ENCODE measurements at regions not wholly inside any gene's neighbourhood (a gene's known extent, or its start where the extent isn't known, plus 50 kb on each side); places are given as distances from the start of the nearest gene placed in this dataset.

GRCh38 chr13:21813110-21813509 is 142.2 kb downstream of the FGF9 start:
- H3K4me2 ChIP-seq (ENCODE audit: insufficient read depth, low read length): no peak overlapping the region
- no peaks in the 10 kb centered on the region for H4K20me1 ChIP-seq (replicated peaks; ENCODE audit: control insufficient read depth, extremely low read depth, insufficient read depth, low read length)
- peaks cover 4% of the 10 kb centered on the region for H3K9me3 ChIP-seq (replicated peaks; ENCODE audit: control insufficient read depth, insufficient read depth, low read length)
- ChIA-PET CTCF (no interaction called here), POLR2A (no interaction called here)
- no peak overlapping the region for H3K9ac ChIP-seq (replicated peaks; ENCODE audit: extremely low read depth, insufficient read depth, low read length)
- H3K27me3 ChIP-seq (ENCODE audit: control insufficient read depth in 2 of 2, insufficient read depth in 2 of 2, low read length in 2 of 2): no peaks in the 10 kb centered on the region
- DNase-seq (ENCODE audit: low read depth, low spot score): no peak
- intact Hi-C loops (cut with micrococcal nuclease): no loop called here
- no TSS peak for BruUV-seq (replicated peaks)
- TF ChIP-seq, protein P1, sequence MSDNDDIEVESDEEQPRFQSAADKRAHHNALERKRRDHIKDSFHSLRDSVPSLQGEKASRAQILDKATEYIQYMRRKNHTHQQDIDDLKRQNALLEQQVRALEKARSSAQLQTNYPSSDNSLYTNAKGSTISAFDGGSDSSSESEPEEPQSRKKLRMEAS (IDR thresholded peaks at IDR 0.05; ENCODE audit: insufficient read depth, insufficient read length): no peak
- TF ChIP-seq MYC (IDR thresholded peaks at IDR 0.05; ENCODE audit: low read depth, low read length): no peak
- TF ChIP-seq POLR2AphosphoS5 (IDR thresholded peaks at IDR 0.05; ENCODE audit: insufficient read depth, low read depth, low read length): no peak
- no peak for TF ChIP-seq JUN (IDR thresholded peaks at IDR 0.05; ENCODE audit: borderline replicate concordance, insufficient read depth, insufficient read length, low read depth)
- TF ChIP-seq EZH2 (IDR thresholded peaks at IDR 0.05; ENCODE audit: borderline replicate concordance, low read depth, low read length, severe bottlenecking): no peak
- no peak for TF ChIP-seq GATA2 (IDR thresholded peaks at IDR 0.05; ENCODE audit: insufficient read depth, insufficient read length, low read depth, low read length)
- TF ChIP-seq FOS (IDR thresholded peaks at IDR 0.05; ENCODE audit: borderline replicate concordance, insufficient read depth, low read length): no peak
- TF ChIP-seq CTCF (IDR thresholded peaks at IDR 0.05; ENCODE audit: extremely low read depth in 1 of 2, insufficient read depth in 1 of 2, low read depth in 1 of 2, low read length in 2 of 2): no peak
- no peak for TF ChIP-seq POLR2A (IDR thresholded peaks at IDR 0.05; ENCODE audit: low read depth, low read length)
- H3K27ac ChIP-seq (ENCODE audit: insufficient read depth, low read depth, low read length): no peak overlapping the region
- H3K4me1 ChIP-seq (ENCODE audit: control insufficient read depth, extremely low read depth, insufficient read depth, low read length): no peaks in the 10 kb centered on the region
- H2AFZ ChIP-seq (ENCODE audit: low read depth, low read length): no peak overlapping the region
- no peaks in the 10 kb centered on the region for H3K36me3 ChIP-seq (ENCODE audit: control insufficient read depth in 2 of 2, extremely low read depth in 1 of 2, insufficient read depth in 2 of 2, low read length in 2 of 2)
- H3K79me2 ChIP-seq (ENCODE audit: control insufficient read depth, insufficient read depth, low read length): no peaks in the 10 kb centered on the region
- no peak overlapping the region for H3K4me3 ChIP-seq (replicated peaks in 1 of 3; ENCODE audit: insufficient read depth in 1 of 3, low read depth in 1 of 3, low read length in 3 of 3)
- H3K9me1 ChIP-seq (replicated peaks; ENCODE audit: control insufficient read depth, extremely low read depth, insufficient read depth, low read length): no peaks in the 10 kb centered on the region
- dilution Hi-C loops (cut with MboI; ENCODE audit: extremely low pct_ligation_motif_present, low sequenced_read_pairs): no loop called here
- FAIRE-seq: no peak

All from endothelial cell of umbilical vein (primary cell).